Gastroesophageal sphincter (tissue), 3 donors: ENCODE measurements at regions not wholly inside any gene's neighbourhood (a gene's known extent, or its start where the extent isn't known, plus 50 kb on each side); places are given as distances from the start of the nearest gene placed in this dataset.

Source experiments
- EP300 ChIP-seq: sonication (generic); formaldehyde crosslinking; IDR thresholded peaks from one replicate; pipeline ENCODE4 v1.6.1; 2017; ENCODE audit warnings: antibody characterized with exemption, mild to moderate bottlenecking
- POLR2A ChIP-seq, 2 donors: fragments of 450-650 bp; IDR thresholded peaks; one replicate each; pipeline ENCODE4 v1.6.1; 2017; ENCODE audit warnings: antibody characterized with exemption in 2 of 2, mild to moderate bottlenecking in 2 of 2, moderate library complexity in 1 of 2
- POLR2AphosphoS5 ChIP-seq: sonication (generic); formaldehyde crosslinking; IDR thresholded peaks from one replicate; pipeline ENCODE4 v1.6.1; 2017; ENCODE audit warnings: antibody characterized with exemption
- TF ChIP-seq, protein P1 (sequence below), 4 experiments: fragments of 200-600 bp in 2 of 4; fragments of 450-650 bp in 2 of 4; sonication (generic) in 1 of 4; IDR thresholded peaks; one replicate each; pipeline ENCODE4 v1.5.1; 2017 to 2019; ENCODE audit warnings: antibody characterized with exemption in 4 of 4, mild to moderate bottlenecking in 2 of 4, moderate library complexity in 2 of 4

DNA sequence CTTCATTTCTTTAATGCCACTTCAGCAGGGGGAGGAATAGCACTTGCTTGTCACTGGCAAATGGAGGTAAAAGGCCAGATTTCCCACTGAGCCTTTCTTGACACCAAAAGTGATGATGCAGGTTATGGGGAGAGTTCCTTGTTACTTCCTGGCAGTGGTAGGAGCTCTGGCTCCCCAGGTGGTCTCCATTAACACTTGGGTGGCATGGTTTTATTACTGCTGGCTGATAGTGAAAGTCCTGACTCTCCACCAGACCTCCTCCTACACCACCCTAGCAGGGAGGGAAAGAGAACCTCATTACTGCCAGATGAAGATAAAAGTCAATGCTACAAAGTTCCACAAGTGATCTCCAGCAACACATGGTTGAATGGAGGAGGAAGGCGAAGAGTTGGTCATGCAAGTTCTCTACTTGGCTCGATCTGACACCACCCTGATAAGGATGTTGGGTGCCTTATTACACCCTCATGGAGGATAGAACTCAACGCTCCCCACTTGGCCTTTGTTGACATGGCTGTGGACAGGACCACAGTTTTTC, 152.7 kb upstream of the GNAO1 start:
- TF ChIP-seq, protein P1, sequence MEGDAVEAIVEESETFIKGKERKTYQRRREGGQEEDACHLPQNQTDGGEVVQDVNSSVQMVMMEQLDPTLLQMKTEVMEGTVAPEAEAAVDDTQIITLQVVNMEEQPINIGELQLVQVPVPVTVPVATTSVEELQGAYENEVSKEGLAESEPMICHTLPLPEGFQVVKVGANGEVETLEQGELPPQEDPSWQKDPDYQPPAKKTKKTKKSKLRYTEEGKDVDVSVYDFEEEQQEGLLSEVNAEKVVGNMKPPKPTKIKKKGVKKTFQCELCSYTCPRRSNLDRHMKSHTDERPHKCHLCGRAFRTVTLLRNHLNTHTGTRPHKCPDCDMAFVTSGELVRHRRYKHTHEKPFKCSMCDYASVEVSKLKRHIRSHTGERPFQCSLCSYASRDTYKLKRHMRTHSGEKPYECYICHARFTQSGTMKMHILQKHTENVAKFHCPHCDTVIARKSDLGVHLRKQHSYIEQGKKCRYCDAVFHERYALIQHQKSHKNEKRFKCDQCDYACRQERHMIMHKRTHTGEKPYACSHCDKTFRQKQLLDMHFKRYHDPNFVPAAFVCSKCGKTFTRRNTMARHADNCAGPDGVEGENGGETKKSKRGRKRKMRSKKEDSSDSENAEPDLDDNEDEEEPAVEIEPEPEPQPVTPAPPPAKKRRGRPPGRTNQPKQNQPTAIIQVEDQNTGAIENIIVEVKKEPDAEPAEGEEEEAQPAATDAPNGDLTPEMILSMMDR (IDR thresholded peaks at IDR 0.05): no peak
- TF ChIP-seq EP300 (no peak), POLR2A (IDR thresholded peaks at IDR 0.05) (no peak), POLR2AphosphoS5 (no peak)
